ENCODE measurements at regions not wholly inside any gene's neighbourhood (a gene's known extent, or its start where the extent isn't known, plus 50 kb on each side); places are given as distances from the start of the nearest gene placed in this dataset.

DNA sequence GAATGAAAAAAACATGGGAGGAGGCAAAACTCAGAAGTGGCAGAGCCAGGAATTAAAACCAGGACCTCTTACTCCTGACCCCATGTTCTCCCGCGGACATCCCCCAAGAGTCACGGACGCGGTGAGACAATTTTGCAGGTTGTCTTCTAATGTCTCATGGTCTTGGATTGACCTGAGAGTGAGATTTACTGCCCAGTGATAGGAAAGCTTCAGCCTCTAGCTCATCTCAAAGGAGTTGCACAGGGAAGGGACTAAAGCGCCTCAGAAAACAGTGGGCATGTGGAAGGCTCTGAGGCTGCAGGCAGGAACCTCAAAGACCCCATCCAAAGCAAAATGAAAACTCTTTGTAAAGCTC lies 197.4 kb downstream of the ADAMTS15 start:
- TF ChIP-seq CTCF (IDR thresholded peaks at IDR 0.05) (no peak), POLR2A (IDR thresholded peaks at IDR 0.05) (no peak)
